Skeletal muscle tissue (tissue), 3 donors: ENCODE measurements at regions not wholly inside any gene's neighbourhood (a gene's known extent, or its start where the extent isn't known, plus 50 kb on each side); places are given as distances from the start of the nearest gene placed in this dataset.
A peak's percentile ranks its signal among the peaks of the same experiment; 100 is the strongest.

ENCODE experiments used
- H3K27ac ChIP-seq: one replicate; pipeline ENCODE4 v1.7.0; 2013; ENCODE audit warnings: mild to moderate bottlenecking, low read depth, low read length, inconsistent platforms
- H3K27me3 ChIP-seq, 3 donors: one replicate each; pipeline ENCODE4 v1.7.0; 2013; ENCODE audit warnings: low read length in 3 of 3; ENCODE audit not compliant: control insufficient read depth in 3 of 3, insufficient read depth in 3 of 3
- H3K36me3 ChIP-seq, 3 donors: one replicate each; pipeline ENCODE4 v1.7.0; 2013; ENCODE audit warnings: low read length in 3 of 3; ENCODE audit not compliant: control insufficient read depth in 3 of 3, insufficient read depth in 3 of 3
- H3K4me1 ChIP-seq, 3 donors: one replicate each; pipeline ENCODE4 v1.7.0; 2013; ENCODE audit warnings: low read length in 3 of 3, mild to moderate bottlenecking in 3 of 3; ENCODE audit not compliant: control insufficient read depth in 3 of 3, insufficient read depth in 3 of 3
- H3K4me3 ChIP-seq, 3 donors: one replicate each; pipeline ENCODE4 v1.7.0; 2013; ENCODE audit warnings: low read length in 3 of 3
- H3K9ac ChIP-seq, 3 donors: one replicate each; pipeline ENCODE4 v1.7.0; 2013; ENCODE audit warnings: low read length in 3 of 3, mild to moderate bottlenecking in 3 of 3, moderate library complexity in 2 of 3, low read depth in 1 of 3
- H3K9me3 ChIP-seq, 3 donors: one replicate each; pipeline ENCODE4 v1.7.0; 2013; ENCODE audit warnings: low read length in 3 of 3; ENCODE audit not compliant: control insufficient read depth in 3 of 3
- donor health status: Osteomylitis.

DNA sequence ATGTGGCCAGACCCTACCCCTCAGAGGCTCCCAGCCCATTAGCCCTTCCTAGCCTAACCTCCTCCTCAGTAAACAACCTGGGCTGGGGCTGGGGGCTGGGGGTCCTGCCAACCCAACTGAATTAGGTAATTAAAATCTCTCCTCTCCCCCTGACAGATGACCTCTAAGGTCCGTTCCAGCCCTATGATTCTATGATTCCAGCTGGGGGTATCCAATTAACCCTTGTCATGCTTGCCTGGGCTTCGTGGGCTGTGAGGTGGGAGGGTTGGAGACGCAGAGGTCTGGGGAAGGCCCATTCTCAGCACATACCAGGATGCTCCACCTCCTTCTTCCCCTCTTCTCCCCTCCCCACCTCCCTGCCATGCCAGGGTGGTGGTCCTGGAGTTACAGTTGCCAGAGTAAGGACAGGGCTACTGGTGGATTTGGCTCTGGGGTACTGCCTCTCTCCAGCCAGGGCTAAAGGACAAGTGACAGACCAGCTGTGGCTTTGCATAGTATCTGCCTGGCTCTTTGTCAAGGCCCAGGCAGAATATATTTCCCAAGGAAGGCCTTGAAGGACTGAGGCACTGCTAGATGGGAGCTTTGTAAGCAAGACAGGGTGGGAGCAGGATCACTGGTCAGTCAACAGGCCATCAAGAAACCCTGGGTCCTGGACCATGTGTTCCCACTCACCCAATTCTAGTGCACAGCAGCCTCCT is 82.1 kb downstream of the EFNB1 start:
- Histone ChIP-seq H3K9ac (no peak overlapping the region), H3K4me1 (peaks cover 0 to 12% (median 3%) of the 10 kb centered on the region in 3 donors)

DNA sequence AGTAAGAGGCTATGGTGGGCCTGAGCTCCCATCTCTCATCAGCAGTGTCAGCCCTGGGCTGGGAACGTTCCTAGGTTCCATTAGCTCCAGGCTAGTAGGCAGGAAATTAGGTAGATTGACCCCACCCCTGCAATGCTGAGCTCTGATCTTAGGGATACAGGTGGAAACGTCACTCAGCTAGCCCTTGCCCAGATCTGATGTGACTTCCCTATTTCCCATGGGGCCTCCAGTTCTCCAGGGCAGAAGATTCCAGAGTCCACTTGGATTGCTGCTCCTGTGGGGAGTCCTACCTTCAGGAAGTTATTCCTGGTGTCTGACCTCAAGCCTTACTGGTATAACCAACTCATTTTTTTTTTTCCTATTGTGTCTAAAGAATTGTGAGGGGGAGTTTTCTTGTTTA is 81.1 kb downstream of the EFNB1 start:
- peaks cover 3 to 12% (median 3%) of the 10 kb centered on the region in 3 donors for H3K4me1 ChIP-seq
- H3K36me3 ChIP-seq, result no peaks in the 10 kb centered on the region
- no peak overlapping the region for H3K27ac ChIP-seq
- H3K27me3 ChIP-seq, result peaks cover 0 to 10% (median 0%) of the 10 kb centered on the region in 3 donors
- H3K9me3 ChIP-seq, result no peaks in the 10 kb centered on the region
- no peak overlapping the region for H3K4me3 ChIP-seq
- H3K9ac ChIP-seq, result no peak overlapping the region

More for the DNA sequence above, 82.1 kb downstream of the EFNB1 start:
- no peaks in the 10 kb centered on the region for H3K9me3 ChIP-seq
- H3K27ac ChIP-seq, result no peak overlapping the region
- H3K27me3 ChIP-seq, result peaks cover 0 to 10% (median 0%) of the 10 kb centered on the region in 3 donors
- H3K36me3 ChIP-seq, result no peaks in the 10 kb centered on the region
- H3K4me3 ChIP-seq, result no peak overlapping the region

DNA sequence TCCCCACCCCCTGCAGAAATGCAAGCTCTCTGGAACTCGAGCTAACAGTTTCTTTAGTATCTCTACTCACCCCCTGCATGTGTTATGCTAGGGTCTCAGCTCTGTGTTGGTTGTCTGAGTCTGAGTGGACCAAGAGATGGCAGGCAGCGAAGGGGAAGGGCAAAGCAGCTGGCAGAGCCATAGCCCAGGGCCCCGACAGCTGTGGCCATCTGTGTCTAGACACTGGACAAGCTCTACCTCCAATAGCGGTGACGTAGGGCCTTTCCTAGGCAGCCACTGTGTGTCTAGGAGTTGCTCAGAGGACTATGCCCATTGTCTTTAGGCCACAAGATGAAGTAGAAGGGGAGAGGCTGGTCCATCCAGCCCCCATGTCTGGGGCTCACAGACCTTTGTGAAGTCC is 79.2 kb downstream of the EFNB1 start:
- Histone ChIP-seq H3K4me3 (no peak overlapping the region), H3K27me3 (peaks cover 0 to 10% (median 0%) of the 10 kb centered on the region in 3 donors), H3K9ac (no peak overlapping the region), H3K36me3 (no peaks in the 10 kb centered on the region), H3K4me1 (peaks cover 3 to 12% (median 3%) of the 10 kb centered on the region in 3 donors), H3K9me3 (no peaks in the 10 kb centered on the region), H3K27ac (no peak overlapping the region)

DNA sequence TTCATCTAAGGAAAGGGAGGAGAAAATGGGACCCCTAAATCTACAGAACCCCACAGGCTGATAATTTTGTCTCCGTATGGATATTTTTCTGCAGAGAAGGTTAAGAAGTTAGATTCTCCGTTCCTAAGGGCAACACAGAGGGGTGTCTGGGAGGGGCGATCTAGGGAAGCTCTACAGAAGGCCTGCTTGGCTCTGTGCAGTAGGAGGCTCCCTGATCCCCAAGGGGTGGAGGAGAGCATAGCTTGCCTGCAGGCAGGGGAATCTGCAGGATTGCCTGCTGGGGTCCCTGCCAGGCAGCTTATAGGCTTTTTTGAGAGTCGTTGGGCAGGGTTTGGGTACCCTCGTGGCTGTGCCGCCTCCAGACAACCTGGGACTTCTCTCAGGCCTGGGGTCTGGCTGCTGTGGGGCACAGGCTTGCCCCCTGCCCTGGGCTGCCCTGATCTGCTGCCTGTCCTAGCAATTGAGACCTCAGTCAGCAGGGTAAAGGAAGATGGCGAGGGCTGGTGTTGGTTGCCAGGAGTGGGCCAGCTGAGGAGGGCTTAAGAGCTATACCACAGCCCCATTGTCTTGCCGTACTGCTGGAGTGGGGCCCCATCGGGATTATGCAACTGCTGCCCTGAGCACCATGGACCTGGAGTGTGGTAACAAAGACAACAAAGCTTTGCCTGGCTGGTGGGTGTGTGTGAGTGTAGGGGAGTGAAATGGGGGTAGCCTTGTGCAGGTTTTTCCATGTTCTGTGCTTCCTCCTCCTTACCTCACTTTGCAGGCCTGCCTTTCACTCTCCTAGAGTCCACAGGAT is 74.1 kb downstream of the EFNB1 start:
- no peaks in the 10 kb centered on the region for H3K27me3 ChIP-seq
- no peak overlapping the region for H3K27ac ChIP-seq
- H3K9ac ChIP-seq, result no peak overlapping the region
- no peak overlapping the region for H3K4me3 ChIP-seq
- no peaks in the 10 kb centered on the region for H3K9me3 ChIP-seq
- H3K4me1 ChIP-seq, result peaks cover 2 to 4% (median 3%) of the 10 kb centered on the region in 3 donors
- H3K36me3 ChIP-seq, result no peaks in the 10 kb centered on the region

DNA sequence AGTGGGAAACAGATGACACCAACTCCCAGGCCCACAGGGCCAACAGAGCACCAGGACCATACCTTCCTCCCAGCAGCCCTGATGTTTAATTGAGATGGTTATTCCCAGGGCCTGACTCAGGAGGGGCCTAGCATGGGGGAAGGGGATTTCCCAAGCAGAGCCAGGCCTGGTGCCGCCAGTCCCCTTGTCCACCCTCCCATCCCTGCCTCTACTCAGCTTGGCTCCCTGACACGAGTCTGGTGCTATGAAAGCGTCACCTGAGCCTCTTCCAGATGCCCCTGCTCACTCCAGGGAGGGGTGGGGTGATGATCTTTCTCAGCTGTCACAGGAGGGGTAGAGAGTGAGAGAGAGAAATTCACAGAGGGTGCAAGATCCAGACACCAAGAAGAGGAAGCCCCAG is 72.7 kb downstream of the EFNB1 start:
- H3K36me3 ChIP-seq, result no peaks in the 10 kb centered on the region
- H3K27me3 ChIP-seq, result no peaks in the 10 kb centered on the region
- no peak overlapping the region for H3K9ac ChIP-seq
- H3K4me1 ChIP-seq, result peaks cover 3 to 11% (median 6%) of the 10 kb centered on the region in 3 donors
- no peak overlapping the region for H3K27ac ChIP-seq
- no peak overlapping the region for H3K4me3 ChIP-seq
- H3K9me3 ChIP-seq, result no peaks in the 10 kb centered on the region

DNA sequence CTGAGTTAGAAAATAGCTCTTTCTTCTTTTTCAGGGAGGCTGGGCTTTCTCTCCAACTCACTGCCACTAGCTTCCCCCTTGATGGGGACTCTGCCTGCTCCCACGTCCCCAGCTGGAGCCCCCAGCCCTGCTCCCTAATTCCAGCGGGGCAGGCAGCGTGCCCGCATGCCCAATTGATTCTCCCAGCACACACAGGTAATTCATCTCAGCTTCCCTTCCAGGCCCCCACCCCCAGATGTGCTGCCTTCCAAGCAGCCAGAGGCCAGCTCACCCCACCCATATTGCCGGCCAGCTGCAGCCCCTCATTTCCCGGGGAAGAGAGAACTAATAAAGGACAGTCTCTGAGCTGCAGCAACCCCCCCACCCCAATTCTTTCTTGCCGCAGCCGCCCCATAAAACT is 69.8 kb downstream of the EFNB1 start:
- H3K4me1 ChIP-seq, result peaks cover 14 to 33% (median 27%) of the 10 kb centered on the region in 3 donors
- no peak overlapping the region for H3K27ac ChIP-seq
- no peaks in the 10 kb centered on the region for H3K27me3 ChIP-seq
- no peaks in the 10 kb centered on the region for H3K36me3 ChIP-seq
- H3K4me3 ChIP-seq, result no peak overlapping the region
- peak overlapping the region in 1 of 3 donors; percentile 16 for H3K9ac ChIP-seq
- H3K9me3 ChIP-seq, result no peaks in the 10 kb centered on the region

DNA sequence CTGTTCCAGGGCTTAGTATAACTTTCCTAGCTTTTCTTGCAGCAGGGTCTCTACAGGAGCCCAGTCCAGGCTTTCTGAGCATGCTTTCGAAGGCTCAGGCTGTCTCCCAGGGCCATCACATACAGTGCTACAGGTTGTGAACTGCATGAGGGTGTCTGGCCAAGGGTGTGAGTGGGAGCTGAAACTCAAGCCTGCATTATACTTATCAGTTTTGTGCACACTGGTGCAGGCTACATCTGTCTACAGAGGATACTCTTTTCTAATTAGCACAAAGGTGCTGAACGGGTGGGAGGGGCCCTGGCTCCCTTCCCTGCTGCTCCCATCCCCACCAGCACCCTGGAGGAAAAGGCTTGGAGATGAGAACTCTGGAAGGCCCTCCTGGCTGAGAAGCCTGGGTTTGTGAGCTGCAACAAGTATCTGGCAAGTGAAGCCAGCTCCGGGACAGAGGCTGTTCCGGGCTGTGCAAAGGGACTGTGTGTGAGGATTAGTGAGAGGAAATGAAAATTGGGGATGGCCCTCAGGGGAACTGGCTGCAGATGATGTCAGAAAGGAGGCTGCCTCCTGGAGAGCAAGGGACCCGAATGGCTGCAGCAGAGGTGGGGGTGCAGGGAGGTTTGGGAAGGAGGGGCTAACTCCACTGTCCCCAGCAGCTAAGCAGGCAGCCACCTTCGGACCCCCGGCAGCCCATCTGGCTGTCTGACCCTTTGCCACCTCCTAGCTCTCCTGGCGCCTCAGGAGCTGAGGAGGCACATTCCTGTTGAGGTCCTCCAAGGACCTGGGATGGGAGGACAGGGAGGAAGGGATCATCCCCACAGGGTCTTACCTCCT is 68.5 kb downstream of the EFNB1 start:
- Histone ChIP-seq H3K36me3 (no peaks in the 10 kb centered on the region), H3K9ac (no peak overlapping the region), H3K27ac (no peak overlapping the region), H3K27me3 (no peaks in the 10 kb centered on the region), H3K9me3 (no peaks in the 10 kb centered on the region), H3K4me3 (no peak overlapping the region), H3K4me1 (peaks cover 14 to 37% (median 34%) of the 10 kb centered on the region in 3 donors)

DNA sequence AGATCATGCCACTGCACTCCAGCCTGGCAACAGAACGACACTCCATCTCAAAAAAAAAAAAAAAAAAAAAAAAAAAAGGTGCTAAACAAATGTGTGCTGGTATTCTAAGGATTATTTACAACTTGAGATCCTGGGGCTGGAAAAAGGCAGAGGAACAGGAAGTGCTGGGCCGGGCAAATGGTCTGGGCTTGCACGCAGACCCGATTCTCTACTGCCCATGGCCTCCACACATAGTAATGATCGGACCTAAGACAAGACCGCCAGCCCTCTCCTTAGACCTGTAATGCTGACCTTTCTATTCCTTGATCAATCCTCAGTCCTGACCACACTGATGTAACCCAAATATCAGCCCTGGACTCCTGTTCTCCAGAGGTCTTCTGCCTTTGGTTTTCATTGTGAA is 67.8 kb downstream of the EFNB1 start:
- no peaks in the 10 kb centered on the region for H3K9me3 ChIP-seq
- no peak overlapping the region for H3K4me3 ChIP-seq
- H3K27me3 ChIP-seq, result no peaks in the 10 kb centered on the region
- no peak overlapping the region for H3K27ac ChIP-seq
- peaks cover 14 to 37% (median 34%) of the 10 kb centered on the region in 3 donors for H3K4me1 ChIP-seq
- H3K36me3 ChIP-seq, result no peaks in the 10 kb centered on the region
- no peak overlapping the region for H3K9ac ChIP-seq

DNA sequence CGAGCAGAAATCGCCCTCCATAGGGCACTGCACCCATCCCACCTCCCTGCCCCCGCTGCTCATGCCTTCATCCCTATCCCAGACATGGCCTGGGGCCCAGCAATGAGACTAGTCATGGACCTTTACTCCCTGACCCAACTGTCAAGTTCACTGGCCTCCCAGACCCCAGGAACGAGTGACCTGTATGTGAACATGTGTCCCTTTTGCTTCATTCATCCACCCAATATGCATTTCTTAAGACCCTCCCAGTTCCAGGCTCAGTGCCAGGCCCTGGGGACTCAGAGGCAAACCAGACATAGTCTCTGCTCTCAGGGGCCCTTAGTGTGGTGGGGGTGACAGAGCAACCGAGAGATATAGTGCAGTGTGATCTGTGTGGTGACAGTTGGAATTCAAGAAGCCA is 67.0 kb downstream of the EFNB1 start:
- Histone ChIP-seq H3K27ac (peak overlapping the region; percentile 95), H3K4me3 (peak overlapping the region; percentile 4 to 52 (median 29)), H3K9me3 (no peaks in the 10 kb centered on the region), H3K9ac (peak overlapping the region; percentile 70 to 76 (median 70)), H3K36me3 (no peaks in the 10 kb centered on the region), H3K27me3 (no peaks in the 10 kb centered on the region), H3K4me1 (peaks cover 14 to 34% (median 34%) of the 10 kb centered on the region in 3 donors)
